Loucy (cell line): ENCODE measurements at regions not wholly inside any gene's neighbourhood (a gene's known extent, or its start where the extent isn't known, plus 50 kb on each side); places are given as distances from the start of the nearest gene placed in this dataset.

ENCODE experiments used
- CTCF ChIP-seq: fragments of 200-600 bp; sonication (generic); conservative IDR thresholded peaks from 2 replicates; pipeline ENCODE4 v1.5.1; 2014; ENCODE audit warnings: mild to moderate bottlenecking, antibody characterized with exemption, low read length
- EZH2phosphoT487 ChIP-seq: fragments of 200-600 bp; IDR thresholded peaks from 2 replicates; pipeline ENCODE4 v1.6.1; 2018; ENCODE audit warnings: antibody characterized with exemption, mild to moderate bottlenecking, moderate library complexity, borderline replicate concordance

GRCh38 chr18:38575648-38576047 lies 1010.0 kb upstream of the CELF4 start:
- no peak for TF ChIP-seq CTCF
- no peak for TF ChIP-seq EZH2phosphoT487
